ENCODE measurements at regions not wholly inside any gene's neighbourhood (a gene's known extent, or its start where the extent isn't known, plus 50 kb on each side); places are given as distances from the start of the nearest gene placed in this dataset.
"Not testable (repeated sequence)": the region's sequence is repeated elsewhere in the genome, so short reads cannot be mapped to it uniquely, and the experiment has no call there.

- DNase-seq (ENCODE audit: low read depth), result no peak
- no peak for TF ChIP-seq CTCF (IDR thresholded peaks at IDR 0.05; ENCODE audit: insufficient read depth, low read length)
- no peak overlapping the region for H3K4me3 ChIP-seq (ENCODE audit: low read depth, low read length)
Observed at GRCh38 chr13:90320664-90321063, 1026.8 kb upstream of the MIR17HG start.

- no peak for TF ChIP-seq CTCF (IDR thresholded peaks at IDR 0.05; ENCODE audit: insufficient read depth, low read length)
- no peak for DNase-seq (ENCODE audit: low read depth)
- H3K4me3 ChIP-seq (ENCODE audit: low read depth, low read length), result no peak overlapping the region
Observed at GRCh38 chr13:90321281-90321931, 1026.1 kb upstream of the MIR17HG start.

GRCh38 chr13:90329641-90330040 is 1017.8 kb upstream of the MIR17HG start:
- no peak overlapping the region for H3K4me3 ChIP-seq (ENCODE audit: low read depth, low read length)
- no peak for TF ChIP-seq CTCF (IDR thresholded peaks at IDR 0.05; ENCODE audit: insufficient read depth, low read length)

GRCh38 chr13:90331974-90332373 is 1015.5 kb upstream of the MIR17HG start:
- no peak overlapping the region for H3K4me3 ChIP-seq (ENCODE audit: low read depth, low read length)

More at GRCh38 chr13:90329641-90330040, 1017.8 kb upstream of the MIR17HG start:
- DNase-seq (ENCODE audit: low read depth), result no peak

GRCh38 chr13:90336507-90336906 is 1011.0 kb upstream of the MIR17HG start:
- no peak for DNase-seq (ENCODE audit: low read depth)
- no peak overlapping the region for H3K4me3 ChIP-seq (ENCODE audit: low read depth, low read length)
- no peak for TF ChIP-seq CTCF (IDR thresholded peaks at IDR 0.05; ENCODE audit: insufficient read depth, low read length)

More at GRCh38 chr13:90331974-90332373, 1015.5 kb upstream of the MIR17HG start:
- TF ChIP-seq CTCF (IDR thresholded peaks at IDR 0.05; ENCODE audit: insufficient read depth, low read length), result no peak
- DNase-seq (ENCODE audit: low read depth), result no peak

- not testable (repeated sequence) for DNase-seq (ENCODE audit: low read depth); H3K4me3 ChIP-seq (ENCODE audit: low read depth, low read length)
Observed at GRCh38 chr13:90341348-90341747, 1006.1 kb upstream of the MIR17HG start.

- not testable (repeated sequence) for H3K4me3 ChIP-seq (ENCODE audit: low read depth, low read length); DNase-seq (ENCODE audit: low read depth)
Observed at GRCh38 chr13:90348477-90349136, 998.9 kb upstream of the MIR17HG start.

GRCh38 chr13:90352763-90353162 is 994.7 kb upstream of the MIR17HG start:
- no peak overlapping the region for H3K4me3 ChIP-seq (ENCODE audit: low read depth, low read length)
- TF ChIP-seq CTCF (IDR thresholded peaks at IDR 0.05; ENCODE audit: insufficient read depth, low read length), result no peak
- DNase-seq (ENCODE audit: low read depth), result no peak
